NCI-H187 (cell line): ENCODE measurements at regions not wholly inside any gene's neighbourhood (a gene's known extent, or its start where the extent isn't known, plus 50 kb on each side); places are given as distances from the start of the nearest gene placed in this dataset.
"Not testable (repeated sequence)": the region's sequence is repeated elsewhere in the genome, so short reads cannot be mapped to it uniquely, and the experiment has no call there.

Experiments
- DNase-seq, 2 experiments: peaks; one replicate each; lab custom pipeline; 2025; lab: John Stamatoyannopoulos, UW

DNA sequence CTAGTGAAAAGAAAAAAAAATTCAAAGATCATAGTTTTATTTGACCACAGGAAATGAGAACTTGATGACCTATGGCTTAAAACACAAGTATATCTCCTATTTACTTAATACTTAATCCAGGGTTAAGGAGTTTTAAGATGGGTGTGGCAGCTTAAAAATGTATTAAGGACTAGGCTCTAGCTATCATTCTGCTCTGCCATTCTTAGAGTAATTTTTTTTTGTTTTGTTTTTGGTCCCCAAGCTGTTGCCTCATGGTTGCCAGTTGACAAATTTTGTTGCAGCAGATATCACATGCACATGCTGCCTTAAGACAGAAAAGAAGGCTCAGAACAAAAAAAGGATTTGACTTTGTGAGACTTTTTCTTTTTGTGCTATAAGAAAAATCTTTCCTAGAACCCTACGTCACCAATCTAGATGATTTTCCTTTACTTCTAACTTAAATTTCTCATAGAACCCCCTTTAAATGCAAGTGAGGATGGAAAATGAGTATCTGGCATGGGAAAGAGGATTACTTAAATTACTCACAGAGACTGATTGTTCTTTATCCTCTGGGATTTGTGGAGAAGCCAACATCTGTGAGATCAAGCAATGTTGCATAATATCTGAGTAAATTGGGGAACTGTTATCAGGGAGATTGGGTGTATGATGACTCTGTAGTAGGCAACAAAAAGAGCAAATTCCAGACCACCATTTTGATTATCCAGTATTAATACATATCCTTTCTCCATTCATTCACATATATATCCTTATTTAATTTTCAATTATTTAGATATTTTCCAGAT, 364.7 kb upstream of the CD180 start:
- no peak for DNase-seq

DNA sequence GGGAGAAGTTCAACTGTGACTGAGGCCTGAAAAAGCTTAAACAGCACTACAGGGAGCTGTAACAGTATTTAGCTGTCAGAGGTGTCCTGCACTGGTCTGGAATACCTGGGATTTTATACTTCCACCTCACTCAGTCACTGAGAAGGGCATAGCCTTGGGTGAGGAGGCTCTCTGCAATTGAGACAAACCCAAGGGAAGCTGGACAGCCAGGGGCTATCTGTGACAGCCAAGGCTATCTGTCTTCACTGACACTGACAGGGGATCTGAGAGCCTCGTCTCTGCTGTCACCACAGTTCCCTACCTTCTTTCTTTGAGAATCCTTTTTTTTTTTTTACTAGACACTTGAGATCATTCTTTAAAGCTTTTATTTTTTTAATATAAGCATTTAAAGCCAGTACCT, 356.2 kb upstream of the CD180 start:
- no peak for DNase-seq

DNA sequence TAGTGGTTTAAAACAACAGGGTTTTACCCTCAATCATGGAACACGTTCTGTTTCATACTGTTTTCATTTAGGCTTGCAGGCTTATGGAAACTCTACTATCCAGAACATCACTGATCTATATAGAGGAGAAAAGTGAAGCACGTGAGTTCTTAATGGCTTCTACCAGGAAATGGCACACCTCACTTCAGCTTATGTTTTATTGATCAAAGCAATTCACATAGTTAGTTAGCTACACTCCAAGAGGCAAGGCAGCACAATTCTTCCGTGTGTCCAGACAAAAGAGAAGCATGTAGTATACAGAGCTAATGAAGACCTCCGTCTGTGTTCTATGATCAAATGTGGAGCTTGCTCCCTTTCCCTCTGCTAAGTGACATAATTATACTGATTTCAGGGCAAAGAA, 353.3 kb upstream of the CD180 start:
- DNase-seq = peak in 1 of 2 experiments; percentile 8

DNA sequence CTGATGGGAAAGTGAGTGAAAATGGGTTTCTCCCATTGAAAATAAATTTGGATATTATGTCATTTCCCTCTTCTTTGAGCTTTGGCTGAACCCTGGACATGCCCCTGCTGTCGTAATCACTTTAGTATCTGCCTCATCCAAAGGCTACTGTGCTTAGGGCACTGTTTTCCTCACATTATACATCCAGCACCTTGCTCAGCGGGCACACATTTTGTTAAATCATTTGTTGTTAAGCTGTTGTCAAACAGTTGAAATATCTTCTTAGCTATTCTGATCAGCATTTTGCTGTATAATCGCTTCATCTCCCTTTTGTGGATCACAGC, 352.7 kb upstream of the CD180 start:
- no peak for DNase-seq

DNA sequence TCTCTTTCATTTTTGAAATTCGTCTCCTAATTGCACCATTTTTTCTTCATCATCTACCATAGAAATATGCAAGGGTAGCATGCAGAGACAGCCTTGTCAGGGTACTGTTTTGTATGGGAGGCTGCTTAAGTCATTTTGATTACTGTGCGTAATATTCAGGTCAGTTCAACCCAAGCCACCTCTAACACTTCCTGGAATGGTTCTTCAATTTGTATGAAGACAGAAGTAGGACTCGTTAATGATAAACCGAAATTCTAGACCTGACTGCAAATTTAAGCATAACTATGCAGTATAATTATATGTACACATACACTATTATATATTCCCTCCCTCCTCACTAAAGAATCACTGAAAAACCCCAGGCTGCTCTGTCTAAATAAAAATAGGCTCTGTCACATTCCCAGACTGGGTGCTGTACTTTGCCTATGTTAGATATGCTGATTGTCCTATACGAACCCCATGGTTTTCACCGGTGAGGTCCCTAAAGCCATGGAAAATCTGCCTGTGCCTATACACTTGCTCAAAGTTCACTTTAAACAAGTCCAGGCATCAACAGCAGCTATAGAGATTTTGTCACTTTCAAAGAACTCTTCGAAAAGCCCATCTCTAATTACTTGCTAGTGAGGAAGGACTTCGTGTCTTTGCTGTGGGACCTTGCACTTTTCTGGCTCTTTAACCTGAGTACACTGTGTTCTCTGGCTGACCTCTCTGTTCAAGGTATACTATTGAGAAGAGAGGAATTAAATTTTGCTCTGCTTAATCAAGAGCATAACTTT, 352.1 kb upstream of the CD180 start:
- DNase-seq = no peak

DNA sequence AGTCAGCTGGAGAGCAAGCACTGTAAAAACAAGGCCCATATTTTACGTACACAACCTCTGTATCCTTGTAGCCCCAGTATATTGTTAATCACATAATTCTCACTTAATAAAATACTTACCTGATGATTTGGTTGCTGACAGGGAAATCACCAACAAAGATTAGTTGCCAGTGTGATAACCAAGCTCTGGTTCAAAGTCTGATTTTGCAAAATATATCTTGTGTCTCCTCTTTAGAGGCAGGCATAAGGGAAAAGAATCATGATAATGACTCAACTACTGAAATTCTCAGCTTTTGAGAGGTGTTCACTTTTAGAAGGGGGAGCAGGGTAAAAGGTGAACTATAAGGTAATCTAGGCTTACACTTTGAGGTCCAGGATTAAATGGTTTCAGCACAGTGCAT, 351.1 kb upstream of the CD180 start:
- no peak for DNase-seq

DNA sequence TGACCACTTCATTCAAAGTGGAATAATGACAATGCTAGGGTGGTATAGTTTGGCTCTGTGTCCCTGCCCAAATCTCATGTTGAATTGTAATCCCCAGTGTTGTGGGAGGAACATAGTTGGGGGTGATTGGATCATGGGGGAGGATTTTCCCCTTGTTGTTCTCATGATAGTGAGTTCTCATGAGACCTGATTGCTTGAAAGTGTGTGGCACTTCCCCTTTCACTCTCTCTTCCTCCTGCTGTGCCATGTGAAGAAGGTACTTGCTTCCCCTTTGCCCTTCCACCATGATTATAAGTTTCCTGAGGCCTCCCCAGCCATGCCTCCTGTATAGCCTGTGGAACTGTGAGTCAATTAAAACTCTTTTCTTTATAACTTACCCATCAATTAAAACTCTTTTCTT, 348.3 kb upstream of the CD180 start:
- not testable (repeated sequence) for DNase-seq

DNA sequence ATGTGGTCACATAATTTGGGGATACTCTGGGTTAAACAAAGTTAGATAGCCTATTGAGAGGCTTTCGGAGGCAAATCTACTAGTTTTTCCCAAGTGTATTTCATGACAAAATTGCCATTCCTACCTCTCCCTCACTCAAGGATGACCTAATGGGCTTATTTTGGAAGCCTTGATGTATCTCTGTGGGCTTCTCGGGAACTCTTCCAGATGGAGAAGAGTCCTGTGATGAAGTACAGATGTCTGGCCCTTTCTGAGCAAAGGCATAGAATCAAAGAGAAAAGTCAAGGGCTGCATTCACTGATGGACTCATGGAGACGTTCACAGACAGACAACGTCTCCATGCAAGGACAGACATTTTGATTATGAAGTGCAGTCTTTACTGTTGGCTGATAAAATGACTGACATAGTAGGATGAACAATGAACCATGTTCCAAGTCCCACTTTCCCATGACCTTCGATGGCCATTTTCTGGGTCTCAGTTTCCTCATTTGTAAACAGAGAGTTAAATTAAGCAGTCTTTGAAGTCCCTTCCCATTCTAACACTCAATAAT, 347.2 kb upstream of the CD180 start:
- no peak for DNase-seq

DNA sequence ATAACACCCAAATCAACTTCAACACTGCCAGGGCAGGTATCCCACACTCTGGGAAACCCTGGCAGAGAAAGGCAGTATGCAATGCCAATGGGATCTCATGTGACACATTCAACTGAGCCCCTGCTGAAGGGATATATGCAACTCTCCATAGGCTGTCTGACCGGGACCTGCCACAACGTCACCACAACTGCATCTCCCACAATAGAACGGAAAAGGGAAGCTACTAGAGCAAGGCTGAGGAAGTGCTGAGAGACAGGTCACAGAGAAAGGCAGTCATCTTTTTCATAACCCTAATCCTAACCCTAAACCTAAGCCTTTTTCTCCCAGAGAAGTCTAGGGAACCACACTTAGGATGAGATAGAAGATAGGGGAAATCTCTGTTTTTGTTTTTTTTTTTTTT, 345.9 kb upstream of the CD180 start:
- DNase-seq = no peak

DNA sequence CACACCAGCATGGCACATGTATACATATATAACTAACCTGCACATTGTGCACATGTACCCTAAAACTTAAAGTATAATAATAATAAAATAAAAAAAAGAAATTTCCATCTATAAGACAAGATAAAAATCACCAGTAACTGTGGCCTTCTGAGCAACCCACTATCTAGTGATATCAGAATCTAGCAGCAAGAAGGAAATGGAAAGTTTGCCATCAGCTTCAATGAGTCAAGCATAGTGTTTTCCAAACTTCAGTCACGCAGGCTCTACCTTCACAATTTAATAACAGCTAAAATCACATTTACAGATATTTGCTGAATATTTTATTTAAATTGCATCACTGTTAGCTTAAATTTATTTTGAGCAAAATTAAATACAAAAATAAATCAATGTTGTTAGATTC, 345.3 kb upstream of the CD180 start:
- no peak for DNase-seq

DNA sequence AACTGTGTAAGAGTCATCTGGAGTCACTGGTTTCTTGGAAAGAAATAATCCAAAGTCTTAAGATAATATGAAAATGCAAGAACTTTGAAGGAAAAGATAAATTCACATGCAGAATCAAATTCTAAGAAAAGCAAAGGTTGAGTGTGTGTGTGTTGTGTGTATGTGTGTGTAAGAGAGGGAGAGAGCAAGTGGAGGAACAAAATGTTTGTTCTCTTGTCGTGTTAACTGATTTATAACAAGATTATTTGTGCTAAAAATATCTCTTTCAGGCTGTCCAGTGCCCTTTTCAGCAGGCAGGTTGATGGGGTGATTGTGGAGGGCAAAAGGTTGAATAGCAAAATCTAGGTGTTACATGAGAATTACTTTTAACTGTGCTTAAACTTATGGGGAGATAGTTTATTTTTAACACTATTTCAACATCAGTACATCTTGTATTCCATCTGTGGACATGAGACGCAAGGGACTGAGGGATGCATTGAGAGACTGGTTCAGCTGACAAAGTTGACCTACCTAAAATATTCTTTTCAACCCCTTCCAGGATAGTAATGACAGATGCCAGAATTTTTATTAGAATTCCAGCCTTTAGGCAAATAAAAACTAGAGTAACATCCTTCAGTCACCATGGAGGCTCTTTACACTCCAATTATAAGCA, 342.4 kb upstream of the CD180 start:
- no peak for DNase-seq

DNA sequence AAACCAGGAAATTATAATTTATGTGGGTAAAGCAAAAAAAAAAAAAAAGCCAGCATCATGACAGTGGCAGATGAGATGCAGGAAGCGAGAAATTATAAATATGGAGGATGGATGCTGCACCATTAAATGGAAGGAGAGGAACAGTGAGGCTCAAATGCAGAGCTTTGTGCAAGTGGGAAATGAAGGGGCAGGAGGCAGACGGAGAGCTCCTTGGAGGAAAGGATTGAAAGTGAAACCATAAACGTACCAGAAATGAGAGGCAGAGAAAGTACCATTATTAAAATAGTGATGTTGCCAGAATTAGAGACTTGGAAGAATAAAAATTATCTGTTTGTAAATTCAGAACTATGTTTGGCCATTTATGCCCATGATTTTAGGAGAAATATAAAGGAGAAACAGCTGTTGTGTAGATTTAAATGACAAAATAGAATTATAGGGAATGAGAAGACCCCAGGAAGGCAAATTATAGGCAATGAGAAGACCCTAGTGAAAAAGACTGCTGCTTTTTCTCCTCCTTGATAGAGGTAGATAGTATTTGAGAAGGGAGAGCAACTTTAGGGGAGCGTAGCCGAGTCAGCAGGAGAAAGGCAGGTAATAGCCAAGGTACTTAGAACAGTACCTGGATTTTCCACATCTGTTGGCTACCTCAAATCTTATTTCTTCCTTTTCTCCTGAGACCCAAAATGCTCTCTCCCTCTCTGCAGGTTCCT, 341.0 kb upstream of the CD180 start:
- no peak for DNase-seq

DNA sequence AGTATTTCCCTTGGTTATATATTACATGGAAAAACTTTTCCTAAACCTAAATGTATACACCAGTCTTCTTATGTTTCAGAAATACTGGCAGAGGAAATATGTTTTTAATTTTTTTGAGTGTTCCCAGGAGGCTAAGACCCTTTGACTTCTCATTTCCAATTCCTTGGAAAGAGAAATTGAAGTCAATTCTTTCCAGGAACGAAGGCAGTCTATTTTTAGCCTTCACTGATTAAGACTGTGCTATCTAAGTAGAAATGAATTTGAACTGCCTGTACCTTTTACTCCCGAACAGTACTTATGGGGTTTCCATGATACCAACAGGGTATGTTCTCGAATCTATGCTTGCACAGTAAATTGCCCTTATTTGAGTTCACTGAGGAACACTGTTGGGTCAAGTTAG, 340.3 kb upstream of the CD180 start:
- DNase-seq = no peak

DNA sequence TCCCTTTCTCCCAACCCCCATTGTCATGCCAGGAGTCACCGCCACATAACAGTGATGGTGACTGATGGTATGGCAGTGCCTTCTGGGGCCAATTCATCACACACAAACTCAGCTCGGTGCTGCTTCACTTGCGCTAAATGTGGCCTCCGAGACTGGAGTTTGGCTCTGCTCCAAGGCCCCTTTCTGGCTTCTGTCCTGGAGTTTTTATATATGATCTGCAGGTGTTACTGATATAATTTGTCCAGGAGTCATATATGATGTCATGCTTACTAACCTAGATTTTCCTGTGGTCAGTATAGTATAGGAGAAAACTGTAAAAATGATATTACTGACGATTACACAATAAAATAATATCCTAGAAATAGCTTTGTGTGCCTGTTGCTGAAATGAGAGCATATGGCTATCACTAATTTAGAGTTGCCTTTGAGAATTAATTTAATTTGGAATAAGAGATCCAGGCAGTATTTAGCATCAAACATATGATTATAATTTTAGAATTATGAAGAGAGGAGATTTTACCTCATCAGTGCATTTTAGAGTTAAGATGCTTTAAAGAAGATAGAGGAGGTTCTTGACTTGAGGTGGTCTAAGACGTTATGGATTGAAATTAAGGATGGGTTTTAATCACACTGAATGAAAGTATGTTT, 334.1 kb upstream of the CD180 start:
- peak; percentile 59 to 83 for DNase-seq

DNA sequence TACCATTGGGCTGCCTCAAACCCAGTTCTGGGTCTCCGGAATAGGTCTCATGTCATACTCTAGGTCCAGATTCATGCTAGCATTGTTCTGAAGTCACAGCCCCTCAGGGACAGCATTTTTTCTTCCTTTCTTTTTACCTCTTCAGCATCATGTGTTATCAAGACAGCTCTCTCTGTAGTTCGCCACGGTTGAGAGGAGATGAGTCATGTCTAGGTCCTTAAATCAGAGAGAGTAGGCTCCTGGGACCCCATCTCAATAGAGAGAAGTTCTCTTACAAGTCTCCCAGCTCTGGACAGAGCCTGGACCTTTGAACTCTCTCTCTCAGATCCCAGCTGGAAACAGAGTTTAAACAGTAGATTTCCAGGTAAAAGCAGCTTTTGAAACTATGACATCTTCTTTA, 332.4 kb upstream of the CD180 start:
- DNase-seq = no peak

DNA sequence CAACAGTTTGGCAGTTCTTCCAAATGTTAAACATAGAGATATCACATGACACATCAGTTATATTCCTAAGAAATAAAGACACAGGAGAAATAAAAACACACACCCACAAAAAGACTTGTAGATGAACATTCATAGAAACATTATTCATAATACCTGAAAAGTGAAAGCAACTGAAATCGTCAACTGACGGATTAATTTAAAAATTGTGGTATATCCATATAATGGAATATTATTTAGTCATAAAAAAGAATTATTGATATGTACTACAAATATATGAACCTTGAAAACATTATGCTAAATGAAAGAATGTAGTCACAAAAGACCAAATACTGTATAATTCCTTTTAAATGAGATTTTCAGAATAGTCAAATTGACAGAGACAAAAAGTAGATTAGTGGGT, 330.2 kb upstream of the CD180 start:
- no peak for DNase-seq

DNA sequence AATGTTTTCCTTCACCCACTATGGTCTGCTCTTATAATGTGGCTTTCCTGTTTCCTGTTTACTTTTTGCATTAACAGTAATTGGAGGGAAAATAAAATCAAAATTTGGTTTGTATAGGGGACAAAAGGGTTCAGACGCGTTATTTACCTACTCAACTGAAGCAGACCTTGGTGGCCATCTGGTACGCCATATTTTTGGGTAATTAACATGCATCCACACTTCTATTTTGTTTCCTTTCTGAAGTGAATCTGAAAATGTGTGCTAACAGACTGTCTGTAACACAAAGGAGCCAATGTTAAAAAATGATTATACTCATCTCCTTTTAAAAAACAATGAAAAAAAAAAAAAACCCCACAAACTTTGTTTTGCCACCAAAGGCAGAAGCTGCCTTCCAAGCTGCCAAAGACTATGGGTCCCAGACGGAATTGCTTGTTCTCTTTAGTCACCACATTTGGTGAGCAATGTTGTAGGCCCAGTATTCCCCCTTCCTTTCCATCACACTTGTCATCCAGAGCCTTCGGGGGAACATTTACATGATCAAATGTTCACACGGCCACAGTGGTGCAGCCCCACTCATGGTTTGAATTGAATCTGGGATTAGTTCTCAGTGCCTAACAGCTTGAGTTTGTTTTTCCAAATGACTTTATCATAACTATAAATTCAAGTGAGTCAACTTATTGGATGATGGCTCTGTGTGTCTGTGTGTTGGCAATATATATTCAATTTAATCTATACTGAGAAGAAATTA, 323.7 kb upstream of the CD180 start:
- no peak for DNase-seq

DNA sequence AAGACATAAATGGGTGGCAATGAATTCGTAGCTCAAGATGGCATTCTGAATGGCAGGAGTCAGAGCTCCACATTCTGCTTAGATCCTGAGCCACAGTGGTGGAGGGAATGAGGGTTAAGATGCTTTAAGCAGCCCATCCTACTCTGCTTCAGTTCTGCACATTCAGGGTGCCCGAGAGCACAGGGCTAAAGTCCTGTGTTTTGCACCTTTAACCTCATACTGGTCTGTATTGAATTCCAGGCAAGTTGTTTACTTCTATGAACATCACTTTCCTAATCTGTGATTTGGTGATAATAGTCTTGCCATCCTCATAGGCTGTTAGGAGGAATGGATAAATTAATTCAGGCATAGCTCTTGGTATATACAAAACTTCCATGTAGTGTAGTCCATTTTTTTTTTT, 321.6 kb upstream of the CD180 start:
- no peak for DNase-seq

DNA sequence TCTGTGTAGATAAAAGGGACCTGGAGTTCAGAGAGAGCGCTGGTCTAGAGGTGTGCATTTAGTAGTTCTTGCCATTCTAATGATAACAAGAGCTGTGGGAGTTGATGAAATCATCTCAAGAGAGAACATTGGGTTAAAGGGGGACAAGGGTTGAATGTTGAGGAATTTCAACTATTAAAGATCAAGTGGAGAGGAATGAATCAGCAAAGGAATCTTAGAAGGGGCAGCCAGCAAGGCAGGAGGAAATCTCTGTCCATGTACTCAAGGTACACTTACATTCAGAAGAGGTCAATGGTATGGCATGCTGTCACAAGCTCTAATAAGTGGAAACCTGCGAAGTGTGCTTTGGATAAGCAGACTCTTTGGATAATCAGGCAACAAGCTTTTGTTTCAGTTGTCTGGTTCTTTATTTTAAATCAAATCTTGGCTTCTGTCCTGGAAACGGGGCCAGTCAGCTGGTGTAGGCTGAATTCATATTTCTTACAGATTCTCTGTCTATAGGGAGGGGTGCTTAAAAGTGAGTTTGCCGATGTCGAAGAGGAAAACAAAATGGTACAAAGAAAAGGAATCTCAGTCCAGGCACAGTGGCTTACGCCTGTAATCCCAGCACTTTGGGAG, 320.5 kb upstream of the CD180 start:
- no peak for DNase-seq

DNA sequence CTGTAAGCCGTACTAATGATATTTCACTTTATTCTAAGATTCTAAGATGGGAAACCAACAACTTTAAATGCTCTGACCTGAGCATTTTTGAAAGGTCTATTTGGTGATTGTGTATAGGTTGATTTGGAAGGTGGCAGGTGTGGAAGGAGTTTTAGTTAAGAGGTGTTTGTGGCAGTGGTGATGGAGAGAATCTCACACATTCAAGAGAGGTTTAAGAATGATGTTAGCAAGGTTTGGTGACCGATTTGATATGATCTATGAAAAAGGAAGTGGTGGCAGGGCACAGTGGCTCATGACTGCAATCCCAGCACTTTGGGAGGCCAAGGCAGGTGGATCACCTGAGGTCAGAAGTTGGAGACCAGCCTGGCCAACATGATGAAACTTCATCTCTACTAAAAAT, 319.2 kb upstream of the CD180 start:
- no peak for DNase-seq
